SK-N-SH (cell line): ENCODE measurements at regions not wholly inside any gene's neighbourhood (a gene's known extent, or its start where the extent isn't known, plus 50 kb on each side); places are given as distances from the start of the nearest gene placed in this dataset.

Source experiments
- CTCF ChIP-seq: fragments of 200-600 bp; sonication (generic); IDR thresholded peaks from 2 replicates; pipeline ENCODE4 v1.6.1; 2017; ENCODE audit warnings: antibody characterized with exemption, mild to moderate bottlenecking, moderate library complexity
- MAX ChIP-seq: IDR thresholded peaks from 2 replicates; pipeline ENCODE4 v1.4.0; 2012; ENCODE audit warnings: low read depth
- PBX3 ChIP-seq: IDR thresholded peaks from 2 replicates; pipeline ENCODE4; 2012
- POLR2AphosphoS5 ChIP-seq: IDR thresholded peaks from 2 replicates; pipeline ENCODE4 v1.6.1; 2012; ENCODE audit warnings: low read depth, low read length
- SMC3 ChIP-seq: IDR thresholded peaks from 2 replicates; pipeline ENCODE4 v1.6.1; 2012; ENCODE audit warnings: low read depth, low read length, improper control_type of control experiment
- TEAD4 ChIP-seq: IDR thresholded peaks from 2 replicates; pipeline ENCODE4 v1.4.0; 2012; ENCODE audit warnings: mild to moderate bottlenecking, borderline replicate concordance; ENCODE audit not compliant: insufficient read depth
- USF2 ChIP-seq: fragments of 150-350 bp; IDR thresholded peaks from 2 replicates; pipeline ENCODE4 v1.6.1; 2017; ENCODE audit warnings: antibody characterized with exemption, low read length, low read depth, borderline replicate concordance

- TF ChIP-seq CTCF: no peak
- no peak for TF ChIP-seq SMC3
- no peak for TF ChIP-seq TEAD4
- no peak for TF ChIP-seq MAX
- no peak for TF ChIP-seq POLR2AphosphoS5
- TF ChIP-seq USF2: no peak
- TF ChIP-seq PBX3: no peak
Measured at GRCh38 chr7:46663025-46663424, 742.0 kb upstream of the IGFBP3 start.
